Astrocyte (in vitro differentiated cells and primary cell): ENCODE measurements at regions not wholly inside any gene's neighbourhood (a gene's known extent, or its start where the extent isn't known, plus 50 kb on each side); places are given as distances from the start of the nearest gene placed in this dataset.

Experiments
- DNase-seq: peaks from one replicate; pipeline ENCODE4 v3.0.0-alpha.2; 2010; ENCODE audit warnings: low read depth
- FAIRE-seq: peaks from 2 replicates; lab custom pipeline; 2011; peaks lifted over from hg19 to GRCh38; lab: Jason Lieb, UNC
- H2AFZ ChIP-seq: 2 replicates; pipeline ENCODE4 v1.6.0; 2012; ENCODE audit warnings: low read depth, low read length, inconsistent platforms
- H3K27ac ChIP-seq: 2 replicates; pipeline ENCODE4 v1.5.1; 2011; ENCODE audit warnings: low read depth, low read length, inconsistent platforms
- H3K27me3 ChIP-seq: 2 replicates; pipeline ENCODE4 v1.6.0; 2011; ENCODE audit warnings: low read length, inconsistent platforms; ENCODE audit not compliant: insufficient read depth
- H3K36me3 ChIP-seq: 2 replicates; pipeline ENCODE4 v1.5.1; 2011; ENCODE audit warnings: low read length, inconsistent platforms; ENCODE audit not compliant: insufficient read depth
- H3K4me1 ChIP-seq: 2 replicates; pipeline ENCODE4 v1.5.1; 2011; ENCODE audit warnings: low read length, inconsistent platforms; ENCODE audit not compliant: insufficient read depth
- H3K4me2 ChIP-seq: 2 replicates; pipeline ENCODE4 v1.6.0; 2012; ENCODE audit warnings: low read length, inconsistent platforms
- H3K4me3 ChIP-seq: 2 replicates; pipeline ENCODE4 v1.5.1; 2011; ENCODE audit warnings: low read depth, mild to moderate bottlenecking, low read length, inconsistent platforms; ENCODE audit not compliant: insufficient read depth
- H3K79me2 ChIP-seq: 2 replicates; pipeline ENCODE4 v1.6.0; 2012; ENCODE audit warnings: mild to moderate bottlenecking, low read length, inconsistent platforms; ENCODE audit not compliant: insufficient read depth
- H3K9ac ChIP-seq: 2 replicates; pipeline ENCODE4 v1.6.0; 2012; ENCODE audit warnings: mild to moderate bottlenecking, low read length, inconsistent platforms
- H3K9me3 ChIP-seq: 2 replicates; pipeline ENCODE4 v1.5.1; 2012; ENCODE audit warnings: low read depth, mild to moderate bottlenecking, low read length, inconsistent platforms; ENCODE audit not compliant: insufficient read depth
- H4K20me1 ChIP-seq: 2 replicates; pipeline ENCODE4 v1.6.0; 2012; ENCODE audit warnings: low read length, inconsistent platforms; ENCODE audit not compliant: insufficient read depth
- H3K27ac Mint-ChIP-seq: one replicate; pipeline ENCODE4 v1.8.0; 2021; ENCODE audit warnings: mild to moderate bottlenecking, mixed read lengths; ENCODE audit not compliant: unreplicated experiment
- H3K27me3 Mint-ChIP-seq: one replicate; pipeline ENCODE4 v1.8.0; 2021; ENCODE audit warnings: low read depth, mixed read lengths; ENCODE audit not compliant: unreplicated experiment
- H3K36me3 Mint-ChIP-seq: one replicate; pipeline ENCODE4 v1.8.0; 2021; ENCODE audit warnings: low read depth, mixed read lengths; ENCODE audit not compliant: unreplicated experiment
- H3K4me1 Mint-ChIP-seq: one replicate; pipeline ENCODE4 v1.8.0; 2021; ENCODE audit warnings: low read depth, mixed read lengths; ENCODE audit not compliant: unreplicated experiment
- H3K4me3 Mint-ChIP-seq: one replicate; pipeline ENCODE4 v1.8.0; 2021; ENCODE audit warnings: mild to moderate bottlenecking, moderate library complexity, mixed read lengths; ENCODE audit not compliant: unreplicated experiment
- H3K9me3 Mint-ChIP-seq: one replicate; pipeline ENCODE4 v1.8.0; 2021; ENCODE audit warnings: mild to moderate bottlenecking, mixed read lengths; ENCODE audit not compliant: unreplicated experiment
- EZH2 ChIP-seq: IDR thresholded peaks from 2 replicates; pipeline ENCODE4 v1.6.1; 2012; ENCODE audit warnings: mild to moderate bottlenecking, low read length, inconsistent platforms; ENCODE audit not compliant: insufficient read depth
- TF ChIP-seq, protein P1 (sequence below): IDR thresholded peaks from 2 replicates; pipeline ENCODE4 v1.5.1; 2011; ENCODE audit warnings: low read depth, mild to moderate bottlenecking, inconsistent platforms, low read length, moderate library complexity; ENCODE audit not compliant: insufficient read depth

- Histone ChIP-seq H3K36me3 (no peaks in the 10 kb centered on the region), H3K27ac (no peak overlapping the region), H3K9ac (no peak overlapping the region), H3K9me3 (no peaks in the 10 kb centered on the region), H3K79me2 (no peaks in the 10 kb centered on the region), H3K27me3 (peaks cover 2% of the 10 kb centered on the region), H2AFZ (no peak overlapping the region), H3K4me2 (no peak overlapping the region), H3K4me3 (no peak overlapping the region), H3K4me1 (no peaks in the 10 kb centered on the region), H4K20me1 (no peaks in the 10 kb centered on the region)
- no peaks in the 10 kb centered on the region for H3K36me3 Mint-ChIP-seq
- DNase-seq (no peak), FAIRE-seq (no peak)
- H3K4me3 Mint-ChIP-seq: no peak overlapping the region
- H3K27me3 Mint-ChIP-seq: peaks cover 34% of the 10 kb centered on the region
- no peaks in the 10 kb centered on the region for H3K4me1 Mint-ChIP-seq
- no peak for TF ChIP-seq EZH2
- TF ChIP-seq, protein P1, sequence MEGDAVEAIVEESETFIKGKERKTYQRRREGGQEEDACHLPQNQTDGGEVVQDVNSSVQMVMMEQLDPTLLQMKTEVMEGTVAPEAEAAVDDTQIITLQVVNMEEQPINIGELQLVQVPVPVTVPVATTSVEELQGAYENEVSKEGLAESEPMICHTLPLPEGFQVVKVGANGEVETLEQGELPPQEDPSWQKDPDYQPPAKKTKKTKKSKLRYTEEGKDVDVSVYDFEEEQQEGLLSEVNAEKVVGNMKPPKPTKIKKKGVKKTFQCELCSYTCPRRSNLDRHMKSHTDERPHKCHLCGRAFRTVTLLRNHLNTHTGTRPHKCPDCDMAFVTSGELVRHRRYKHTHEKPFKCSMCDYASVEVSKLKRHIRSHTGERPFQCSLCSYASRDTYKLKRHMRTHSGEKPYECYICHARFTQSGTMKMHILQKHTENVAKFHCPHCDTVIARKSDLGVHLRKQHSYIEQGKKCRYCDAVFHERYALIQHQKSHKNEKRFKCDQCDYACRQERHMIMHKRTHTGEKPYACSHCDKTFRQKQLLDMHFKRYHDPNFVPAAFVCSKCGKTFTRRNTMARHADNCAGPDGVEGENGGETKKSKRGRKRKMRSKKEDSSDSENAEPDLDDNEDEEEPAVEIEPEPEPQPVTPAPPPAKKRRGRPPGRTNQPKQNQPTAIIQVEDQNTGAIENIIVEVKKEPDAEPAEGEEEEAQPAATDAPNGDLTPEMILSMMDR: no peak
- H3K9me3 Mint-ChIP-seq: no peaks in the 10 kb centered on the region
- H3K27ac Mint-ChIP-seq: no peak overlapping the region
Observed at GRCh38 chr2:8480915-8481314, 200.9 kb upstream of the ID2 start.

- FAIRE-seq: no peak
- H3K27me3 Mint-ChIP-seq: peaks cover 28% of the 10 kb centered on the region
Observed at GRCh38 chr2:8481463-8482009, 200.3 kb upstream of the ID2 start.

GRCh38 chr2:8482432-8482831 is 199.4 kb upstream of the ID2 start:
- Histone ChIP-seq H3K27me3 (peaks cover 2% of the 10 kb centered on the region), H3K79me2 (no peaks in the 10 kb centered on the region), H3K4me3 (no peak overlapping the region), H3K27ac (no peak overlapping the region), H3K9me3 (no peaks in the 10 kb centered on the region), H3K4me2 (no peak overlapping the region), H3K4me1 (no peaks in the 10 kb centered on the region), H4K20me1 (no peaks in the 10 kb centered on the region), H3K36me3 (no peaks in the 10 kb centered on the region), H2AFZ (no peak overlapping the region), H3K9ac (no peak overlapping the region)
- Mint-ChIP-seq H3K27ac (no peak overlapping the region), H3K27me3 (peaks cover 24% of the 10 kb centered on the region), H3K36me3 (no peaks in the 10 kb centered on the region), H3K4me1 (no peaks in the 10 kb centered on the region), H3K4me3 (no peak overlapping the region), H3K9me3 (no peaks in the 10 kb centered on the region)
- TF ChIP-seq EZH2: no peak
- TF ChIP-seq, protein P1: no peak
- DNase-seq: no peak
- FAIRE-seq: no peak

More at GRCh38 chr2:8481463-8482009, 200.3 kb upstream of the ID2 start:
- no peaks in the 10 kb centered on the region for H3K79me2 ChIP-seq
- no peak for TF ChIP-seq EZH2
- TF ChIP-seq, protein P1: no peak
- peaks cover 2% of the 10 kb centered on the region for H3K27me3 ChIP-seq
- H3K4me3 Mint-ChIP-seq: no peak overlapping the region
- no peaks in the 10 kb centered on the region for H3K4me1 ChIP-seq
- H3K4me1 Mint-ChIP-seq: no peaks in the 10 kb centered on the region
- H4K20me1 ChIP-seq: no peaks in the 10 kb centered on the region
- H3K9me3 Mint-ChIP-seq: no peaks in the 10 kb centered on the region
- no peak overlapping the region for H3K27ac Mint-ChIP-seq
- no peak overlapping the region for H3K9ac ChIP-seq
- no peak overlapping the region for H3K4me3 ChIP-seq
- no peaks in the 10 kb centered on the region for H3K36me3 ChIP-seq
- DNase-seq: no peak
- no peak overlapping the region for H2AFZ ChIP-seq
- H3K9me3 ChIP-seq: no peaks in the 10 kb centered on the region
- H3K36me3 Mint-ChIP-seq: no peaks in the 10 kb centered on the region
- H3K27ac ChIP-seq: no peak overlapping the region
- H3K4me2 ChIP-seq: no peak overlapping the region
